ENCODE measurements at regions not wholly inside any gene's neighbourhood (a gene's known extent, or its start where the extent isn't known, plus 50 kb on each side); places are given as distances from the start of the nearest gene placed in this dataset.

- TF ChIP-seq REST (IDR thresholded peaks at IDR 0.05; ENCODE audit: borderline replicate concordance) (no peak), REST (CRISPR knock-in tag; IDR thresholded peaks at IDR 0.05; ENCODE audit: low read depth) (no peak), LCOR (CRISPR knock-in tag; IDR thresholded peaks at IDR 0.05) (no peak), ZNF583 (CRISPR knock-in tag; IDR thresholded peaks at IDR 0.05) (no peak), CTCFL (IDR thresholded peaks at IDR 0.05; ENCODE audit: borderline replicate concordance, insufficient read depth, low read depth, low read length, poor library complexity, severe bottlenecking) (no peak)
Observed at GRCh38 chr1:173112129-173112528, 61.4 kb upstream of the TNFSF18 start (continued).

All from K562 (cell line).